ENCODE measurements at regions not wholly inside any gene's neighbourhood (a gene's known extent, or its start where the extent isn't known, plus 50 kb on each side); places are given as distances from the start of the nearest gene placed in this dataset.

- TF ChIP-seq CTCF (conservative IDR thresholded peaks at IDR 0.05; ENCODE audit: low read depth, low read length), result no peak
- no peak for TF ChIP-seq POLR2A (IDR thresholded peaks at IDR 0.05; ENCODE audit: low read depth, low read length)
- TF ChIP-seq MXI1 (IDR thresholded peaks at IDR 0.05; ENCODE audit: borderline replicate concordance, low read depth, low read length), result no peak
- TF ChIP-seq USF2 (IDR thresholded peaks at IDR 0.05; ENCODE audit: low read depth, low read length), result no peak
- no peak for TF ChIP-seq MAFK (IDR thresholded peaks at IDR 0.05; ENCODE audit: low read depth, low read length)
- no peak for TF ChIP-seq RAD21 (IDR thresholded peaks at IDR 0.05; ENCODE audit: low read length)
- TF ChIP-seq RCOR1 (IDR thresholded peaks at IDR 0.05; ENCODE audit: insufficient replicate concordance, low read length), result no peak
- TF ChIP-seq RFX5 (IDR thresholded peaks at IDR 0.05; ENCODE audit: low read depth, low read length), result no peak
These were observed 250.9 kb downstream of the DLEU7 start for GRCh38 chr13:50592412-50593155.
